ENCODE measurements at regions not wholly inside any gene's neighbourhood (a gene's known extent, or its start where the extent isn't known, plus 50 kb on each side); places are given as distances from the start of the nearest gene placed in this dataset.

DNA sequence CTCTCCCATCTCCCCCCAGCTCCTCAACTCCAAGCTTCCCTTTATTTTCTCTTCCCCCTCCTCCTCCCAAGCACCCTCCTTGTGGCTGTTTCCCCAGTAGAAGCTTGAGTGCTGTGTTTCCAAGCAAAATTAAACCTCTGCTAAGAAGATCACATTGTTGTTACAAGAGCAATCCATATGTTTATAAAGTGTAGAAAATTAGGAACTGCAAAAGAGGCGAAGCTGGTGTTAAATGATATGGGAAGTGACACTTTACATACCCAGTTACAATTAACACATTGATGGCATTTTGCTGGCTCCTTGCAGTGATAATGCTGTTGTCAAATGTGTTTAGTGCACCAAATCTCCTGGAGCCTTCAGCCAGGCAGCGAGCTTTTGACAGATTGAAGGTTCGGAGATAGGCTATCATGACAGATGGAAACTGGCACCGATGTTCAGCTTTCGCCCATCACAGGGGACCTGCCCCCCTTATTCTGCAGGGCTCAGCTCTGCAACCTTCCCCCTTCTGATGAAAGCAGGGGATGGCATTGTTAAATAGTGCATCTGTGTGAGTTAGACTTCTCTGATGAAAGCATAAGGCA, 259.8 kb upstream of the ATP5MC3 start:
- Histone ChIP-seq H3K36me3 (ENCODE audit: control insufficient read depth in 2 of 2, extremely low read depth in 1 of 2, insufficient read depth in 2 of 2, low read length in 2 of 2) (no peaks in the 10 kb centered on the region), H3K27ac (ENCODE audit: insufficient read depth, low read depth, low read length) (no peak overlapping the region), H3K27me3 (ENCODE audit: control insufficient read depth in 2 of 2, insufficient read depth in 2 of 2, low read length in 2 of 2) (no peaks in the 10 kb centered on the region), H2AFZ (ENCODE audit: low read depth, low read length) (no peak overlapping the region), H3K9ac (replicated peaks; ENCODE audit: extremely low read depth, insufficient read depth, low read length) (no peak overlapping the region), H3K4me3 (replicated peaks in 1 of 3; ENCODE audit: insufficient read depth in 1 of 3, low read depth in 1 of 3, low read length in 3 of 3) (no peak overlapping the region), H3K79me2 (ENCODE audit: control insufficient read depth, insufficient read depth, low read length) (no peaks in the 10 kb centered on the region), H3K9me3 (replicated peaks; ENCODE audit: control insufficient read depth, insufficient read depth, low read length) (no peaks in the 10 kb centered on the region), H3K4me2 (ENCODE audit: insufficient read depth, low read length) (no peak overlapping the region), H3K4me1 (ENCODE audit: control insufficient read depth, extremely low read depth, insufficient read depth, low read length) (no peaks in the 10 kb centered on the region), H3K9me1 (replicated peaks; ENCODE audit: control insufficient read depth, extremely low read depth, insufficient read depth, low read length) (no peaks in the 10 kb centered on the region), H4K20me1 (replicated peaks; ENCODE audit: control insufficient read depth, extremely low read depth, insufficient read depth, low read length) (no peaks in the 10 kb centered on the region)
- intact Hi-C loops (cut with micrococcal nuclease), result no loop called here
- POLR2A ChIA-PET, result no interaction called here
- DNase-seq (ENCODE audit: low read depth, low spot score) (no peak), FAIRE-seq (no peak)
- TF ChIP-seq, protein P1, sequence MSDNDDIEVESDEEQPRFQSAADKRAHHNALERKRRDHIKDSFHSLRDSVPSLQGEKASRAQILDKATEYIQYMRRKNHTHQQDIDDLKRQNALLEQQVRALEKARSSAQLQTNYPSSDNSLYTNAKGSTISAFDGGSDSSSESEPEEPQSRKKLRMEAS (IDR thresholded peaks at IDR 0.05; ENCODE audit: insufficient read depth, insufficient read length), result no peak
- no peak for TF ChIP-seq GATA2 (IDR thresholded peaks at IDR 0.05; ENCODE audit: insufficient read depth, insufficient read length, low read depth, low read length)
- no peak for TF ChIP-seq JUN (IDR thresholded peaks at IDR 0.05; ENCODE audit: borderline replicate concordance, insufficient read depth, insufficient read length, low read depth)
- TF ChIP-seq, protein P2, sequence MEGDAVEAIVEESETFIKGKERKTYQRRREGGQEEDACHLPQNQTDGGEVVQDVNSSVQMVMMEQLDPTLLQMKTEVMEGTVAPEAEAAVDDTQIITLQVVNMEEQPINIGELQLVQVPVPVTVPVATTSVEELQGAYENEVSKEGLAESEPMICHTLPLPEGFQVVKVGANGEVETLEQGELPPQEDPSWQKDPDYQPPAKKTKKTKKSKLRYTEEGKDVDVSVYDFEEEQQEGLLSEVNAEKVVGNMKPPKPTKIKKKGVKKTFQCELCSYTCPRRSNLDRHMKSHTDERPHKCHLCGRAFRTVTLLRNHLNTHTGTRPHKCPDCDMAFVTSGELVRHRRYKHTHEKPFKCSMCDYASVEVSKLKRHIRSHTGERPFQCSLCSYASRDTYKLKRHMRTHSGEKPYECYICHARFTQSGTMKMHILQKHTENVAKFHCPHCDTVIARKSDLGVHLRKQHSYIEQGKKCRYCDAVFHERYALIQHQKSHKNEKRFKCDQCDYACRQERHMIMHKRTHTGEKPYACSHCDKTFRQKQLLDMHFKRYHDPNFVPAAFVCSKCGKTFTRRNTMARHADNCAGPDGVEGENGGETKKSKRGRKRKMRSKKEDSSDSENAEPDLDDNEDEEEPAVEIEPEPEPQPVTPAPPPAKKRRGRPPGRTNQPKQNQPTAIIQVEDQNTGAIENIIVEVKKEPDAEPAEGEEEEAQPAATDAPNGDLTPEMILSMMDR (IDR thresholded peaks at IDR 0.05; ENCODE audit: extremely low read depth in 1 of 2, insufficient read depth in 1 of 2, low read depth in 1 of 2, low read length in 2 of 2), result no peak
- TF ChIP-seq POLR2AphosphoS5 (IDR thresholded peaks at IDR 0.05; ENCODE audit: insufficient read depth, low read depth, low read length), result no peak
- no peak for TF ChIP-seq EZH2 (IDR thresholded peaks at IDR 0.05; ENCODE audit: borderline replicate concordance, low read depth, low read length, severe bottlenecking)
- TF ChIP-seq POLR2A (IDR thresholded peaks at IDR 0.05; ENCODE audit: low read depth, low read length), result no peak
- no TSS peak for BruUV-seq (replicated peaks)
- dilution Hi-C loops (cut with MboI; ENCODE audit: extremely low pct_ligation_motif_present, low sequenced_read_pairs), result no loop called here
- CTCF ChIA-PET, result interaction anchor here (1.7 kb wide), 1 partner anchor 26 kb away, joined by 8 read pairs; no protein-coding TSS in a partner anchor

Data from endothelial cell of umbilical vein (primary cell).